ENCODE measurements at regions not wholly inside any gene's neighbourhood (a gene's known extent, or its start where the extent isn't known, plus 50 kb on each side); places are given as distances from the start of the nearest gene placed in this dataset.

GRCh38 chr2:16114836-16115235, 174.5 kb downstream of the MYCN start:
- DNase-seq (ENCODE audit: low read depth) = no peak
- no peak for TF ChIP-seq CTCF (IDR thresholded peaks at IDR 0.05; ENCODE audit: insufficient read depth, low read depth, low read length)
- H3K4me3 ChIP-seq (ENCODE audit: low read depth, low read length) = no peak overlapping the region

- no peak overlapping the region for H3K4me3 ChIP-seq (ENCODE audit: low read depth, low read length)
- no peak for TF ChIP-seq CTCF (IDR thresholded peaks at IDR 0.05; ENCODE audit: insufficient read depth, low read depth, low read length)
- DNase-seq (ENCODE audit: low read depth) = no peak
Measured at GRCh38 chr2:16114070-16114469, 173.7 kb downstream of the MYCN start.

- H3K4me3 ChIP-seq (ENCODE audit: low read depth, low read length) = no peak overlapping the region
- DNase-seq (ENCODE audit: low read depth) = no peak
- TF ChIP-seq CTCF (IDR thresholded peaks at IDR 0.05; ENCODE audit: insufficient read depth, low read depth, low read length) = no peak
Measured at GRCh38 chr2:16113568-16113967, 173.2 kb downstream of the MYCN start.

- no peak for TF ChIP-seq CTCF (IDR thresholded peaks at IDR 0.05; ENCODE audit: insufficient read depth, low read depth, low read length)
- DNase-seq (ENCODE audit: low read depth) = no peak
- H3K4me3 ChIP-seq (ENCODE audit: low read depth, low read length) = no peak overlapping the region
Measured at GRCh38 chr2:16112972-16113560, 172.7 kb downstream of the MYCN start.

- DNase-seq (ENCODE audit: low read depth) = no peak
- no peak for TF ChIP-seq CTCF (IDR thresholded peaks at IDR 0.05; ENCODE audit: insufficient read depth, low read depth, low read length)
- H3K4me3 ChIP-seq (ENCODE audit: low read depth, low read length) = no peak overlapping the region
Measured at GRCh38 chr2:16112251-16112971, 172.1 kb downstream of the MYCN start.

GRCh38 chr2:16111838-16112210, 171.5 kb downstream of the MYCN start:
- H3K4me3 ChIP-seq (ENCODE audit: low read depth, low read length) = no peak overlapping the region
- no peak for DNase-seq (ENCODE audit: low read depth)
- no peak for TF ChIP-seq CTCF (IDR thresholded peaks at IDR 0.05; ENCODE audit: insufficient read depth, low read depth, low read length)
